GM23338 (cell line): ENCODE measurements at regions not wholly inside any gene's neighbourhood (a gene's known extent, or its start where the extent isn't known, plus 50 kb on each side); places are given as distances from the start of the nearest gene placed in this dataset.

Experiments
- ZNF331 ChIP-seq: fragments of 250-450 bp; sonication (Bioruptor Pico); IDR thresholded peaks from 2 replicates; pipeline ENCODE4 v1.5.0; 2020; ENCODE audit warnings: low read depth, mild to moderate bottlenecking, moderate library complexity
- TF ChIP-seq, protein P1 (sequence below): IDR thresholded peaks from one replicate; pipeline ENCODE4 v1.6.1; 2018; ENCODE audit warnings: antibody characterized with exemption; ENCODE audit not compliant: unreplicated experiment

DNA sequence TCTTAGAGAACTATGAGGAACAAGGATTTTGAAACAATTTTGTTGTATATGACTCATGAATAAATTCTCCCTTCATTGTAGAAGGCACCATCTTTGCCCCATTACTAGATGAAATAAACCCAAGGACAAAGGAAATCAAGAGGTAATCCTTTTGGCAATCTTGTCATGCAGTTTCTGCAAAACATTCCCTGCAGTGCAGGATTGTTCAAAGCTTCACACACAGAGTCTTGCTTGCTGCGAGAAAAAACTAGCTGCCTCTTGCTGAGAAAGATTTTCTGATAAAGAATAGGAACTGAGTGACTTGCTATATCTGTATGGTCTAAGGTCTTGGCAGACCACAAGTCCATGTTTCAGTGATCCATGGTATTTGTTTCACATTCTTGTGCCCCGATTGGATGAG is 657.4 kb upstream of the ADGRL4 start:
- TF ChIP-seq ZNF331 (CRISPR knock-in tag) = no peak
- TF ChIP-seq, protein P1, sequence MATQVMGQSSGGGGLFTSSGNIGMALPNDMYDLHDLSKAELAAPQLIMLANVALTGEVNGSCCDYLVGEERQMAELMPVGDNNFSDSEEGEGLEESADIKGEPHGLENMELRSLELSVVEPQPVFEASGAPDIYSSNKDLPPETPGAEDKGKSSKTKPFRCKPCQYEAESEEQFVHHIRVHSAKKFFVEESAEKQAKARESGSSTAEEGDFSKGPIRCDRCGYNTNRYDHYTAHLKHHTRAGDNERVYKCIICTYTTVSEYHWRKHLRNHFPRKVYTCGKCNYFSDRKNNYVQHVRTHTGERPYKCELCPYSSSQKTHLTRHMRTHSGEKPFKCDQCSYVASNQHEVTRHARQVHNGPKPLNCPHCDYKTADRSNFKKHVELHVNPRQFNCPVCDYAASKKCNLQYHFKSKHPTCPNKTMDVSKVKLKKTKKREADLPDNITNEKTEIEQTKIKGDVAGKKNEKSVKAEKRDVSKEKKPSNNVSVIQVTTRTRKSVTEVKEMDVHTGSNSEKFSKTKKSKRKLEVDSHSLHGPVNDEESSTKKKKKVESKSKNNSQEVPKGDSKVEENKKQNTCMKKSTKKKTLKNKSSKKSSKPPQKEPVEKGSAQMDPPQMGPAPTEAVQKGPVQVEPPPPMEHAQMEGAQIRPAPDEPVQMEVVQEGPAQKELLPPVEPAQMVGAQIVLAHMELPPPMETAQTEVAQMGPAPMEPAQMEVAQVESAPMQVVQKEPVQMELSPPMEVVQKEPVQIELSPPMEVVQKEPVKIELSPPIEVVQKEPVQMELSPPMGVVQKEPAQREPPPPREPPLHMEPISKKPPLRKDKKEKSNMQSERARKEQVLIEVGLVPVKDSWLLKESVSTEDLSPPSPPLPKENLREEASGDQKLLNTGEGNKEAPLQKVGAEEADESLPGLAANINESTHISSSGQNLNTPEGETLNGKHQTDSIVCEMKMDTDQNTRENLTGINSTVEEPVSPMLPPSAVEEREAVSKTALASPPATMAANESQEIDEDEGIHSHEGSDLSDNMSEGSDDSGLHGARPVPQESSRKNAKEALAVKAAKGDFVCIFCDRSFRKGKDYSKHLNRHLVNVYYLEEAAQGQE = no peak
